H1 (cell line): ENCODE measurements at regions not wholly inside any gene's neighbourhood (a gene's known extent, or its start where the extent isn't known, plus 50 kb on each side); places are given as distances from the start of the nearest gene placed in this dataset.
"Not testable (repeated sequence)": the region's sequence is repeated elsewhere in the genome, so short reads cannot be mapped to it uniquely, and the experiment has no call there.

Experiments
- CTCF ChIA-PET: fragments of 300-600 bp; sonication (Branson Sonifier 250); formaldehyde crosslinking; loops from one replicate; lab custom pipeline; 2021; ENCODE audit not compliant: partially characterized antibody; lab: Charles Lee
- POLR2A ChIA-PET: fragments of 300-600 bp; sonication (Branson Sonifier 250); formaldehyde crosslinking; loops from one replicate; lab custom pipeline; 2021; ENCODE audit warnings: inconsistent platforms; ENCODE audit not compliant: partially characterized antibody; lab: Charles Lee
- DNase-seq, 2 experiments: peaks; one replicate each; pipeline versions ENCODE4 v3.0.0 to v3.0.0-alpha.2; 2010 to 2022; ENCODE audit warnings: low spot score in 2 of 2, low read depth in 1 of 2, mixed read lengths in 1 of 2
- FAIRE-seq: peaks from 2 replicates; lab custom pipeline; 2011; peaks lifted over from hg19 to GRCh38; lab: Jason Lieb, UNC
- H2AFZ ChIP-seq: 2 replicates; pipeline ENCODE4 v1.8.1; 2012; ENCODE audit warnings: low read length, inconsistent platforms
- H2AK5ac ChIP-seq: 2 replicates; pipeline ENCODE4 v1.6.1; 2013; ENCODE audit warnings: low read depth, low read length
- H2BK120ac ChIP-seq: replicated peaks from 2 replicates; pipeline ENCODE3; 2013; ENCODE audit warnings: low read depth, low read length, inconsistent platforms
- H2BK12ac ChIP-seq: 2 replicates; pipeline ENCODE4 v1.6.1; 2013; ENCODE audit warnings: low read depth, low read length
- H2BK15ac ChIP-seq: 2 replicates; pipeline ENCODE4 v1.6.1; 2013; ENCODE audit warnings: low read length
- H2BK20ac ChIP-seq: 2 replicates; pipeline ENCODE4 v1.6.1; 2013; ENCODE audit warnings: low read length
- H2BK5ac ChIP-seq: 2 replicates; pipeline ENCODE4 v1.6.1; 2013; ENCODE audit warnings: low read depth, low read length
- H3K14ac ChIP-seq: 2 replicates; pipeline ENCODE4 v1.6.1; 2013; ENCODE audit warnings: inconsistent platforms; ENCODE audit not compliant: insufficient read length
- H3K18ac ChIP-seq: 2 replicates; pipeline ENCODE4 v1.6.1; 2013; ENCODE audit warnings: low read length; ENCODE audit errors: extremely low read depth
- H3K23ac ChIP-seq: 2 replicates; pipeline ENCODE4 v1.6.1; 2013; ENCODE audit warnings: inconsistent platforms; ENCODE audit not compliant: insufficient read length
- H3K23me2 ChIP-seq: 2 replicates; pipeline ENCODE4 v1.6.1; 2013; ENCODE audit warnings: low read depth, low read length
- H3K27ac ChIP-seq: 2 replicates; pipeline ENCODE4 v1.6.1; 2011; ENCODE audit warnings: low read depth, low read length, inconsistent platforms
- H3K27me3 ChIP-seq, 4 experiments: replicated peaks in 1 of 4; 1 replicate in 1 of 4; 2 replicates in 3 of 4; pipeline versions ENCODE4 v1.6.1 to v1.8.1; 2011 to 2013; ENCODE audit warnings: low read length in 3 of 4, mild to moderate bottlenecking in 3 of 4, inconsistent platforms in 2 of 4, mixed read lengths in 2 of 4, moderate library complexity in 1 of 4; ENCODE audit not compliant: control insufficient read depth in 3 of 4, insufficient read depth in 3 of 4; ENCODE audit errors: extremely low read depth in 1 of 4
- H3K36me3 ChIP-seq, 4 experiments: 2 replicates each; pipeline versions ENCODE4 v1.6.1 to v1.8.1; 2011 to 2013; ENCODE audit warnings: mild to moderate bottlenecking in 4 of 4, low read length in 3 of 4, moderate library complexity in 2 of 4, control low read depth in 1 of 4, inconsistent platforms in 1 of 4; ENCODE audit not compliant: insufficient read depth in 4 of 4, control insufficient read depth in 2 of 4
- H3K4ac ChIP-seq: replicated peaks from 2 replicates; pipeline ENCODE3; 2013; ENCODE audit warnings: low read length, low read depth, mixed read lengths, inconsistent platforms; ENCODE audit not compliant: insufficient read length
- H3K4me1 ChIP-seq, 4 experiments: replicated peaks in 1 of 4; 1 replicate in 1 of 4; 2 replicates in 3 of 4; pipeline versions ENCODE4 v1.6.1 to v1.8.1; 2011 to 2013; ENCODE audit warnings: low read length in 3 of 4, inconsistent platforms in 2 of 4, mixed read lengths in 1 of 4; ENCODE audit not compliant: insufficient read depth in 4 of 4, control insufficient read depth in 3 of 4
- H3K4me2 ChIP-seq, 2 experiments: 2 replicates each; pipeline versions ENCODE4 v1.6.1 to v1.8.1; 2011 to 2013; ENCODE audit warnings: low read depth in 2 of 2, low read length in 2 of 2, control low read depth in 1 of 2, inconsistent platforms in 1 of 2, mild to moderate bottlenecking in 1 of 2; ENCODE audit not compliant: insufficient read depth in 1 of 2
- H3K4me3 ChIP-seq, 4 experiments: fragments of 200-600, 300-600 bp in 1 of 4; sonication (generic), shearing (Covaris generic), sonication (Bioruptor Twin) in 1 of 4; 2 replicates each; pipeline versions ENCODE4 v1.5.1 to v1.8.1; 2011 to 2016; ENCODE audit warnings: low read length in 4 of 4, low read depth in 3 of 4, control low read depth in 2 of 4, inconsistent platforms in 2 of 4, mild to moderate bottlenecking in 2 of 4, mixed read lengths in 1 of 4, moderate library complexity in 1 of 4; ENCODE audit not compliant: insufficient read depth in 2 of 4; ENCODE audit errors: extremely low read depth in 1 of 4
- H3K56ac ChIP-seq: replicated peaks from 2 replicates; pipeline ENCODE3; 2013; ENCODE audit warnings: low read depth, mild to moderate bottlenecking, mixed read lengths, low read length, inconsistent platforms; ENCODE audit not compliant: insufficient read length
- H3K79me1 ChIP-seq: 2 replicates; pipeline ENCODE4 v1.6.1; 2013; ENCODE audit warnings: low read depth, low read length, control low read depth
- H3K79me2 ChIP-seq, 2 experiments: 2 replicates each; pipeline versions ENCODE4 v1.6.1 to v1.8.1; 2012 to 2013; ENCODE audit warnings: low read length in 2 of 2, mild to moderate bottlenecking in 2 of 2, inconsistent platforms in 1 of 2; ENCODE audit not compliant: insufficient read depth in 2 of 2, control insufficient read depth in 1 of 2
- H3K9ac ChIP-seq, 4 experiments: replicated peaks in 1 of 4; 1 replicate in 1 of 4; 2 replicates in 3 of 4; pipeline versions ENCODE4 v1.6.1 to v1.8.1; 2011 to 2013; ENCODE audit warnings: low read depth in 3 of 4, low read length in 3 of 4, control low read depth in 2 of 4, mild to moderate bottlenecking in 2 of 4, moderate library complexity in 2 of 4, inconsistent platforms in 1 of 4; ENCODE audit errors: extremely low read depth in 1 of 4
- H3K9me3 ChIP-seq, 2 experiments: 2 replicates each; pipeline versions ENCODE4 v1.6.1 to v1.8.1; 2012 to 2013; ENCODE audit warnings: mild to moderate bottlenecking in 2 of 2, moderate library complexity in 2 of 2, control low read depth in 1 of 2, inconsistent platforms in 1 of 2, low read depth in 1 of 2, low read length in 1 of 2, mixed read lengths in 1 of 2; ENCODE audit not compliant: insufficient read depth in 2 of 2
- H4K20me1 ChIP-seq, 2 experiments: replicated peaks in 1 of 2; 2 replicates each; pipeline versions ENCODE3 to v1.8.1; 2011 to 2013; ENCODE audit warnings: inconsistent platforms in 2 of 2, low read length in 2 of 2, mild to moderate bottlenecking in 1 of 2; ENCODE audit not compliant: insufficient read depth in 2 of 2, control insufficient read depth in 1 of 2
- H4K5ac ChIP-seq: 2 replicates; pipeline ENCODE4 v1.6.1; 2013; ENCODE audit warnings: low read length, low read depth, mixed read lengths, inconsistent platforms; ENCODE audit not compliant: insufficient read length
- H4K8ac ChIP-seq: 2 replicates; pipeline ENCODE4 v1.8.0; 2013; ENCODE audit warnings: mild to moderate bottlenecking, moderate library complexity, low read length, inconsistent platforms; ENCODE audit not compliant: insufficient read depth; ENCODE audit errors: extremely low read depth
- H4K91ac ChIP-seq: replicated peaks from 2 replicates; pipeline ENCODE3; 2013; ENCODE audit warnings: low read length, mixed read lengths, inconsistent platforms; ENCODE audit not compliant: insufficient read length
- CTCF ChIP-seq, 3 experiments: IDR thresholded peaks; 1 replicate in 2 of 3; 2 replicates in 1 of 3; pipeline versions ENCODE4 v1.5.1 to v1.6.1; 2011; ENCODE audit warnings: low read length in 3 of 3, mild to moderate bottlenecking in 3 of 3, inconsistent platforms in 2 of 3, low read depth in 1 of 3, moderate library complexity in 1 of 3; ENCODE audit not compliant: insufficient read depth in 1 of 3; ENCODE audit errors: control extremely low read depth in 1 of 3
- RAD21 ChIP-seq, 2 experiments: IDR thresholded peaks in 1 of 2; conservative IDR thresholded peaks in 1 of 2; 2 replicates each; pipeline ENCODE4 v1.6.1; 2011; ENCODE audit warnings: low read depth in 2 of 2, low read length in 2 of 2, improper control_type of control experiment in 1 of 2, inconsistent platforms in 1 of 2, mild to moderate bottlenecking in 1 of 2, moderate library complexity in 1 of 2
- WGBS, 2 experiments: shearing (Covaris generic) in 1 of 2; methylation state at CpG; one replicate each; pipeline versions ENCODE4 v1.1.6 to v1.1.7; 2013 to 2015; ENCODE audit warnings: low lambda C conversion rate in 2 of 2, mixed read lengths in 2 of 2, inconsistent platforms in 1 of 2, low coverage in 1 of 2, missing lambda C conversion rate in 1 of 2; ENCODE audit not compliant: insufficient replicate concordance in 2 of 2, insufficient coverage in 1 of 2, insufficient read length in 1 of 2; ENCODE audit errors: extremely low coverage in 1 of 2, missing lambda C conversion rate in 1 of 2; 5-methylcytosine and 5-hydroxymethylcytosine counted together

- H3K23ac ChIP-seq, H2BK12ac ChIP-seq, H3K56ac ChIP-seq, H2AFZ ChIP-seq, H3K9ac ChIP-seq, H3K79me1 ChIP-seq, H3K36me3 ChIP-seq, H3K18ac ChIP-seq, H3K4me3 ChIP-seq, H4K20me1 ChIP-seq, CTCF ChIA-PET, H3K23me2 ChIP-seq, H3K79me2 ChIP-seq, H3K4me2 ChIP-seq, H3K9me3 ChIP-seq, POLR2A ChIA-PET, H3K27me3 ChIP-seq, H2BK5ac ChIP-seq, H4K5ac ChIP-seq, H2BK20ac ChIP-seq, H3K27ac ChIP-seq, H3K14ac ChIP-seq, H3K4me1 ChIP-seq, H3K4ac ChIP-seq, H4K8ac ChIP-seq, H4K91ac ChIP-seq, H2AK5ac ChIP-seq, H2BK15ac ChIP-seq, H2BK120ac ChIP-seq, FAIRE-seq: not testable (repeated sequence)
- 79% methylated on average over 10 of the region's 15 CpGs; no CpG with 5 or more reads in 1 of the 2 experiments for WGBS, 2 experiments
- peak in 1 of 2 experiments; percentile 62 for DNase-seq
- TF ChIP-seq RAD21 (IDR thresholded peaks at IDR 0.05 in 1 of 2, conservative IDR thresholded peaks at IDR 0.05 in 1 of 2; ENCODE audit: low read depth in 2 of 2, low read length in 2 of 2) (peak in 1 of 2 experiments; percentile 4; a peak in 1 of 4 replicates), CTCF (IDR thresholded peaks at IDR 0.05; ENCODE audit: control extremely low read depth in 1 of 3, insufficient read depth in 1 of 3, low read depth in 1 of 3, low read length in 3 of 3) (peak in 1 of 3 experiments; percentile 3; a peak in 1 of 4 replicates)
These were observed 246.8 kb upstream of the ANKRD20A1 start for GRCh38 chr9:67611900-67612299.
